GM23338 (cell line): ENCODE measurements at regions not wholly inside any gene's neighbourhood (a gene's known extent, or its start where the extent isn't known, plus 50 kb on each side); places are given as distances from the start of the nearest gene placed in this dataset.

Experiments used
- ATAC-seq: fragments of 200-7000 bp; cut with Tn5 transposase; 3 replicates; pipeline ENCODE4 v1.9.1; 2020
- DNase-seq: peaks from one replicate; pipeline ENCODE4 v3.0.0-alpha.2; 2015; ENCODE audit warnings: low spot score
- H2AFZ ChIP-seq: fragments of 200-600 bp; sonication (generic); 2 replicates; pipeline ENCODE4 v1.8.0; 2016; ENCODE audit warnings: antibody characterized with exemption, mild to moderate bottlenecking, moderate library complexity
- H3F3A ChIP-seq: fragments of 200-600 bp; sonication (generic); replicated peaks from 2 replicates; pipeline ENCODE4 v1.8.0; 2017; ENCODE audit warnings: antibody characterized with exemption, mixed run types, low read depth
- H3K27ac ChIP-seq: fragments of 200-600 bp; sonication (generic); 2 replicates; pipeline ENCODE4 v1.6.1; 2016; ENCODE audit warnings: low read depth
- H3K27me3 ChIP-seq: fragments of 200-600 bp; sonication (generic); 2 replicates; pipeline ENCODE4 v1.8.0; 2016; ENCODE audit warnings: mild to moderate bottlenecking, mixed run types, moderate library complexity; ENCODE audit not compliant: insufficient read depth
- H3K36me3 ChIP-seq: fragments of 200-600 bp; sonication (generic); 2 replicates; pipeline ENCODE4 v1.8.0; 2016; ENCODE audit warnings: mild to moderate bottlenecking; ENCODE audit not compliant: insufficient read depth
- H3K4me1 ChIP-seq: fragments of 200-600 bp; sonication (generic); 2 replicates; pipeline ENCODE4 v1.8.0; 2016; ENCODE audit warnings: mild to moderate bottlenecking, moderate library complexity; ENCODE audit not compliant: insufficient read depth
- H3K4me2 ChIP-seq: fragments of 200-600 bp; sonication (generic); 2 replicates; pipeline ENCODE4 v1.7.1; 2017; ENCODE audit warnings: mixed run types
- H3K4me3 ChIP-seq: fragments of 200-600 bp; sonication (generic); 2 replicates; pipeline ENCODE4 v1.6.1; 2016; ENCODE audit warnings: mixed run types
- H3K79me2 ChIP-seq: fragments of 200-600 bp; sonication (generic); replicated peaks from 2 replicates; pipeline ENCODE4 v1.8.0; 2017; ENCODE audit warnings: mild to moderate bottlenecking; ENCODE audit not compliant: insufficient read depth
- H3K9me2 ChIP-seq: fragments of 200-600 bp; sonication (generic); 2 replicates; pipeline ENCODE4 v1.8.0; 2017; ENCODE audit not compliant: insufficient read depth
- H4K20me1 ChIP-seq: fragments of 200-600 bp; sonication (generic); replicated peaks from 2 replicates; pipeline ENCODE4 v1.8.0; 2017; ENCODE audit warnings: mild to moderate bottlenecking; ENCODE audit not compliant: insufficient read depth
- H3K27ac Mint-ChIP-seq: 2 replicates; pipeline ENCODE4 v1.8.0; 2020; ENCODE audit warnings: inconsistent platforms, mild to moderate bottlenecking, moderate library complexity, mixed read lengths
- H3K27me3 Mint-ChIP-seq: 3 replicates; pipeline ENCODE4 v1.8.0; 2022; ENCODE audit warnings: low read depth, mild to moderate bottlenecking, moderate library complexity, mixed read lengths, inconsistent platforms; ENCODE audit not compliant: insufficient read depth, poor library complexity
- H3K36me3 Mint-ChIP-seq: 3 replicates; pipeline ENCODE4 v1.8.0; 2021; ENCODE audit warnings: low read depth, mild to moderate bottlenecking, inconsistent platforms, moderate library complexity, mixed read lengths
- H3K4me1 Mint-ChIP-seq: 3 replicates; pipeline ENCODE4 v1.8.0; 2020; ENCODE audit warnings: mild to moderate bottlenecking, inconsistent platforms, mixed read lengths
- H3K4me3 Mint-ChIP-seq: 3 replicates; pipeline ENCODE4 v1.8.0; 2021; ENCODE audit warnings: moderate library complexity, mild to moderate bottlenecking, inconsistent platforms, mixed read lengths
- H3K9me3 Mint-ChIP-seq: 3 replicates; pipeline ENCODE4 v1.8.0; 2020; ENCODE audit warnings: moderate library complexity, mild to moderate bottlenecking, inconsistent platforms, mixed read lengths
- CREB1 ChIP-seq: fragments of 250-450 bp; sonication (Bioruptor Pico); IDR thresholded peaks from 2 replicates; pipeline ENCODE4 v1.5.0; 2020; ENCODE audit warnings: low read depth, mild to moderate bottlenecking, moderate library complexity
- ETS1 ChIP-seq: IDR thresholded peaks from 2 replicates; pipeline ENCODE4 v1.6.1; 2016; ENCODE audit warnings: antibody characterized with exemption
- EZH2phosphoT487 ChIP-seq: fragments of 200-600 bp; sonication (generic); IDR thresholded peaks from one replicate; pipeline ENCODE4 v1.8.1; 2018; ENCODE audit warnings: antibody characterized with exemption; ENCODE audit not compliant: unreplicated experiment
- JUNB ChIP-seq: IDR thresholded peaks from one replicate; pipeline ENCODE4 v1.6.1; 2016; ENCODE audit warnings: antibody characterized with exemption; ENCODE audit not compliant: unreplicated experiment
- NANOG ChIP-seq: IDR thresholded peaks from 2 replicates; pipeline ENCODE4 v1.6.1; 2016; ENCODE audit warnings: antibody characterized with exemption, borderline replicate concordance
- POLR2AphosphoS5 ChIP-seq: IDR thresholded peaks from 2 replicates; pipeline ENCODE4 v1.6.1; 2016; ENCODE audit warnings: antibody characterized with exemption, low read depth
- STAT1 ChIP-seq: IDR thresholded peaks from one replicate; pipeline ENCODE4 v1.6.1; 2016; ENCODE audit warnings: antibody characterized with exemption; ENCODE audit not compliant: unreplicated experiment
- ZNF331 ChIP-seq: fragments of 250-450 bp; sonication (Bioruptor Pico); IDR thresholded peaks from 2 replicates; pipeline ENCODE4 v1.5.0; 2020; ENCODE audit warnings: low read depth, mild to moderate bottlenecking, moderate library complexity
- ZNF462 ChIP-seq: fragments of 250-450 bp; sonication (Bioruptor Pico); IDR thresholded peaks from 2 replicates; pipeline ENCODE4 v1.5.0; 2020; ENCODE audit warnings: mild to moderate bottlenecking, moderate library complexity

GRCh38 chr4:19262467-19262866, 989.2 kb upstream of the SLIT2 start (continued):
- TF ChIP-seq ZNF462 (no peak), ETS1 (no peak), POLR2AphosphoS5 (no peak)

- Histone ChIP-seq H3K9me2 (peaks cover 6% of the 10 kb centered on the region; the same call in 1 of the 2 replicates), H3K79me2 (no peaks in the 10 kb centered on the region), H3K36me3 (0 out of 2 replicates have a peak, but pooled peaks cover 7% of the 10 kb centered on the region), H3K4me3 (no peak overlapping the region), H3K27ac (no peak overlapping the region), H3K27me3 (no peaks in the 10 kb centered on the region), H3K4me1 (no peaks in the 10 kb centered on the region), H4K20me1 (no peaks in the 10 kb centered on the region), H3F3A (no peaks in the 10 kb centered on the region), H2AFZ (no peak overlapping the region), H3K4me2 (no peak overlapping the region)
- Mint-ChIP-seq H3K4me1 (no peaks in the 10 kb centered on the region), H3K27me3 (peaks cover under 1% of the 10 kb centered on the region), H3K27ac (no peak overlapping the region), H3K4me3 (no peak overlapping the region), H3K36me3 (peaks cover 19% of the 10 kb centered on the region), H3K9me3 (peaks cover 22% of the 10 kb centered on the region)
- ATAC-seq (no peak), DNase-seq (no peak)
- TF ChIP-seq EZH2phosphoT487 = no peak
- TF ChIP-seq JUNB = no peak
- TF ChIP-seq STAT1 = no peak
- no peak for TF ChIP-seq CREB1 (CRISPR knock-in tag)
- no peak for TF ChIP-seq NANOG
- no peak for TF ChIP-seq ZNF462
- TF ChIP-seq ZNF331 = no peak
Measured at GRCh38 chr4:19260346-19260745, 991.4 kb upstream of the SLIT2 start.
